HUES48 (cell line): ENCODE measurements at regions not wholly inside any gene's neighbourhood (a gene's known extent, or its start where the extent isn't known, plus 50 kb on each side); places are given as distances from the start of the nearest gene placed in this dataset.

Experiments
- H3K27ac ChIP-seq: one replicate; pipeline ENCODE4 v1.7.0; 2013; ENCODE audit warnings: low read depth, low read length, inconsistent platforms
- H3K27me3 ChIP-seq: 2 replicates; pipeline ENCODE4 v1.6.1; 2013; ENCODE audit warnings: mild to moderate bottlenecking, low read length; ENCODE audit not compliant: control insufficient read depth, insufficient read depth
- H3K36me3 ChIP-seq: 2 replicates; pipeline ENCODE4 v1.6.1; 2013; ENCODE audit warnings: low read length; ENCODE audit not compliant: control insufficient read depth, insufficient read depth
- H3K4me1 ChIP-seq: 2 replicates; pipeline ENCODE4 v1.6.1; 2013; ENCODE audit warnings: mild to moderate bottlenecking, low read length; ENCODE audit not compliant: control insufficient read depth, insufficient read depth
- H3K4me3 ChIP-seq: 2 replicates; pipeline ENCODE4 v1.5.1; 2013; ENCODE audit warnings: mild to moderate bottlenecking, low read depth, low read length
- H3K9ac ChIP-seq: 2 replicates; pipeline ENCODE4 v1.6.1; 2013; ENCODE audit warnings: mild to moderate bottlenecking, low read depth, low read length, moderate library complexity
- H3K9me3 ChIP-seq: 2 replicates; pipeline ENCODE4 v1.6.1; 2013; ENCODE audit warnings: low read length; ENCODE audit not compliant: control insufficient read depth, insufficient read depth

GRCh38 chr4:186481998-186482790 lies 73.2 kb downstream of the MTNR1A start:
- H3K4me3 ChIP-seq: no peak overlapping the region
- H3K9ac ChIP-seq: no peak overlapping the region
- peaks cover 6% of the 10 kb centered on the region; the same call in 1 of the 2 replicates for H3K4me1 ChIP-seq
- H3K27ac ChIP-seq: no peak overlapping the region
- no peaks in the 10 kb centered on the region for H3K9me3 ChIP-seq
- H3K36me3 ChIP-seq: no peaks in the 10 kb centered on the region
- no peaks in the 10 kb centered on the region for H3K27me3 ChIP-seq

DNA sequence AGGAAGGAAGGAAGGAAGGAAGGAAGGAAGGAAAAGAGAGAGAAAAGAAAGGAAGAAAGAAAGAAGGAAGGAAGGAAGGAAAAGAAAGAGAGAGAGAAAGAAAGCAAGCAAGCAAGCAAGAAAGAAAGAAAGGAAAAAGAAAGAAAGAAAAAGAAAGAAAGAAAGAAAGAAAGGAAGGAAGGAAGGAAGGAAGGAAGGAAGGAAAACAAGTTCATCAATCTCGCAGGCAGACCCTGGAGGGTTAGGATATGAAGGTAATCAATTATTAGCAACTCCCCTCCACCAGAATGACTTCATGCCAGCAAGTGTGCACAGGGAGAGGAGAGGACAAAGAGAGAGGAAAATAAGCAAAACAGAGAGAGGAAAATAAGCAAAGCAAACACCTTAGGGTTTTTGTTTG lies 80.2 kb downstream of the MTNR1A start:
- no peak overlapping the region for H3K9ac ChIP-seq
- H3K9me3 ChIP-seq: no peaks in the 10 kb centered on the region
- H3K27me3 ChIP-seq: no peaks in the 10 kb centered on the region
- H3K4me1 ChIP-seq: peaks cover 8% of the 10 kb centered on the region; the same call in 1 of the 2 replicates
- no peak overlapping the region for H3K4me3 ChIP-seq
- H3K27ac ChIP-seq: no peak overlapping the region
- H3K36me3 ChIP-seq: no peaks in the 10 kb centered on the region

DNA sequence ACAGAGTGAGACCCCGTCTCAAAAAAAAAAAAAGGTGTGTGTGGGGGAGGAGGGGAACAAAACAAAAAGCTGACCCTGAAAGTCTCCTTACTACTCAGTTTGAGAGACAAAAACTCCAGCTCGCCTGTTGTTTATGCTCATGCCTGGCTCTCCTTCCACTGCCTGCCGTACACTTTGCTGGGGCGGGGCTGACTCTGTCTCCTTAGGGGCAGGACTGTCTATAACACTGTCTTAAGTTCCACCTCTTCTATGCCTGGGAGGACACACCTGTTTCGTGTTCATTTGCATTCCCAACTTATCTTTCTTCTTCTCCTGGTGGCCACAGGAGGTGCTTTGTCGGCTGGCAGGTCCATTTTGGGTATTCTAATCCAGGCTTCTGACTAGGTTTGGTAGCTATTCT lies 81.4 kb downstream of the MTNR1A start:
- Histone ChIP-seq H3K4me1 (peaks cover 8% of the 10 kb centered on the region; the same call in 1 of the 2 replicates), H3K9ac (no peak overlapping the region), H3K27ac (no peak overlapping the region), H3K27me3 (no peaks in the 10 kb centered on the region), H3K9me3 (no peaks in the 10 kb centered on the region), H3K4me3 (no peak overlapping the region), H3K36me3 (no peaks in the 10 kb centered on the region)

DNA sequence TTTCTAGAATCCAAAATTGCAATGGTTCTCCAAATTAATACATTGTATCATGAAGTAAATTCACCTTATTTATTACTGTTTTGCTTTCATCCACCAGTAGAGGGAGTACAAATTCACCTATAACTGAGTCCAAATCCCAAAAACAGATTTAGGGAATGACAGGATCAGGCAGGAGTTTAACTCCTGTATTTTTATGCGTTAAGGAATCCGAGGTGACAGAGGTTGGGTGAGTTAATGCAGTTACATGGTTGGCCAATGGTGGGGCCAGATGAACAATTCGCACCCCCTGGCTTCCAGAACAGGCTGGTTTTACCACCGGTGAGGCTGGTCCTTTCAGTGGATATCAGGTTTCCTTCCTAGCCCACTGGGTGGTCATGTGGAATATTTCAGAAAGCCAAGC lies 82.4 kb downstream of the MTNR1A start:
- H3K27ac ChIP-seq: no peak overlapping the region
- no peaks in the 10 kb centered on the region for H3K27me3 ChIP-seq
- H3K4me1 ChIP-seq: peaks cover 8% of the 10 kb centered on the region; the same call in 1 of the 2 replicates
- no peaks in the 10 kb centered on the region for H3K36me3 ChIP-seq
- H3K4me3 ChIP-seq: no peak overlapping the region
- H3K9ac ChIP-seq: no peak overlapping the region
- no peaks in the 10 kb centered on the region for H3K9me3 ChIP-seq

- Histone ChIP-seq H3K9me3 (no peaks in the 10 kb centered on the region), H3K27ac (no peak overlapping the region), H3K4me3 (no peak overlapping the region), H3K4me1 (peaks cover 8% of the 10 kb centered on the region; the same call in 1 of the 2 replicates), H3K36me3 (no peaks in the 10 kb centered on the region), H3K9ac (no peak overlapping the region), H3K27me3 (no peaks in the 10 kb centered on the region)
These were observed 83.9 kb downstream of the MTNR1A start for GRCh38 chr4:186471441-186471840.

DNA sequence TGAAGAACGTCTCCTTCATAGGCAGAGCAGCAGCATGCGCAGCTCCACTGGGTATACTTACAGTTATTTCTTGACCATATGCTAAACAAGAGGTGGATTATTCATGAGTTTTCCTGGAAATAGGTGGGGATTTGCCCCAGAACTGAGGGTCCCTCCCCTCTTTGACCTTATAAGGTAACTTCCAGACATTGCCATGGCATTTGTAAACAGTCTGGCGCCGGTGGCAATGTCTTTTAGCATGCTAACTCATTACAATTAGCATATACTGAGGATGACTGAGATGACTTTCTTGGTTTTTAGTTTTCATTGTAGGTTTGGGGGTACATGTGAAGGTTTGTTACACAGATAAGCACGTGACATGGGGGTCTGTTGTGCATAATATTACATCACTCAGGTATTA lies 97.3 kb downstream of the MTNR1A start:
- Histone ChIP-seq H3K27me3 (no peaks in the 10 kb centered on the region), H3K9me3 (no peaks in the 10 kb centered on the region), H3K4me1 (peaks cover 2% of the 10 kb centered on the region; the same call in 1 of the 2 replicates), H3K4me3 (no peak overlapping the region), H3K36me3 (no peaks in the 10 kb centered on the region), H3K27ac (no peak overlapping the region), H3K9ac (no peak overlapping the region)

DNA sequence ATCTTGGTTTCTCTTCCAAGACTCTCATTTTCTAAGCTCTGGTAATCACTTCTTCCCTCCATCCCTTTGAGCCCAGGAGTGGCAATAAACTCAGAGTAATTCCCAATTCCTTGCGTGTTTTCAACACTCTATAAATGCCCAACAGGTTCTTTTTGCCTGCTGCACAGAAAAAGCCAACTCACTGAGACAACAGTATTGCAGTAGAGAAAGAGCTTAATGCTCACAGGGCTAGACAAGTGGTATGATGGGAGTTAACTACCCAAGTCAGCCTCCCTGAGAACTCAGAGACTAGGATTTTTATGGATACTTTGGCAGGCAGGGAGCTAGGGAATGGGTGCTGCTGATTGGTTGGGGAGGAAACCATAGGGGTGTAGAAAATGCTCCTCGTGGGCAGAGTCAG lies 103.4 kb downstream of the MTNR1A start:
- Histone ChIP-seq H3K4me1 (no peaks in the 10 kb centered on the region), H3K36me3 (no peaks in the 10 kb centered on the region), H3K27me3 (no peaks in the 10 kb centered on the region)

GRCh38 chr4:186449954-186450353 lies 105.4 kb downstream of the MTNR1A start:
- Histone ChIP-seq H3K4me1 (no peaks in the 10 kb centered on the region), H3K27me3 (no peaks in the 10 kb centered on the region), H3K4me3 (no peak overlapping the region), H3K9me3 (peaks cover 14% of the 10 kb centered on the region), H3K27ac (no peak overlapping the region), H3K9ac (no peak overlapping the region), H3K36me3 (no peaks in the 10 kb centered on the region)

More for the DNA sequence above, 103.4 kb downstream of the MTNR1A start:
- H3K9ac ChIP-seq: no peak overlapping the region
- H3K9me3 ChIP-seq: peaks cover 14% of the 10 kb centered on the region
- H3K27ac ChIP-seq: no peak overlapping the region
- H3K4me3 ChIP-seq: no peak overlapping the region

DNA sequence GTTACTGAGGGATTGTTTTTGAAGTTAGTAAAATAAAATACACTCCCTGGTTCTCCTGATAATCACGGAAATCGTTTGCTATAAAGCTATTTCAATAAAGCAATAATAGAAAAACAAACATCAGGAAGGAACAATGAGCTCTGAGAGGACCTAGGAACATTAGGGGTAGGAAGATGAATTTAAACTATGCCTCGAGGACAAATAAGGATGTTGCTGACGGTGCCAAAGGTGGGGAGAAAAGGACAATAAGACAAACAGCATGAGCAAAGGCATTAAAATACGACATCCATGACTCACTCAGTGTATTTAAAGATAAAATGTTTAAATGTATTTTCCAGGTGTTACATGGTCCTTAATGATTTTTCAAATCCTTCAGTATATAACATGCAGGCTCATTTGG lies 110.3 kb downstream of the MTNR1A start:
- no peaks in the 10 kb centered on the region for H3K27me3 ChIP-seq
- no peaks in the 10 kb centered on the region for H3K36me3 ChIP-seq
- no peaks in the 10 kb centered on the region for H3K4me1 ChIP-seq
- no peak overlapping the region for H3K27ac ChIP-seq
- H3K9ac ChIP-seq: no peak overlapping the region
- no peaks in the 10 kb centered on the region; the same call in 1 of the 2 replicates for H3K9me3 ChIP-seq
- no peak overlapping the region for H3K4me3 ChIP-seq

DNA sequence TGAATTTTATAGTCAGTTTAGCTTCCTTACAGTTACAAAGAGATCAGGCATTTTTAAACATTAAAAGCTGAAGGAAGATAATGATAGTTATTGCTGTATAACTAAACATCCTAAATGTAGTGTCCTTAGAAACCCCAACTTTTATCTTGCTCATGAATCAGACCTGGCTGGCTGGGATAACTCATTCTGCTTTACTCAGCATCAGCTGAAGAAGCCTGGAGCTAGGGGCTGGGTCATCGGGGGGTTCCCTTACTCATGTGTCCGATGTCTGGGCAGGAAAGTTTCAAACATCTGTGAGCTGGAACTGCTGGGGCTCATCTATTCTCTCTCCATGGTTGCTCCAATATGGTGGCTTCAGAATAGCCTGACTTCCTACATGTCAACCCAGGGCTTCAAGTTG lies 113.9 kb downstream of the MTNR1A start:
- Histone ChIP-seq H3K9me3 (no peaks in the 10 kb centered on the region), H3K27me3 (no peaks in the 10 kb centered on the region), H3K4me1 (no peaks in the 10 kb centered on the region), H3K9ac (no peak overlapping the region), H3K36me3 (no peaks in the 10 kb centered on the region), H3K4me3 (no peak overlapping the region), H3K27ac (no peak overlapping the region)

- Histone ChIP-seq H3K27ac (no peak overlapping the region), H3K9me3 (no peaks in the 10 kb centered on the region), H3K9ac (no peak overlapping the region), H3K27me3 (no peaks in the 10 kb centered on the region), H3K4me1 (no peaks in the 10 kb centered on the region), H3K4me3 (no peak overlapping the region), H3K36me3 (no peaks in the 10 kb centered on the region)
These were observed 126.9 kb downstream of the MTNR1A start for GRCh38 chr4:186428481-186428880.
